GM12878 (cell line): ENCODE measurements at regions not wholly inside any gene's neighbourhood (a gene's known extent, or its start where the extent isn't known, plus 50 kb on each side); places are given as distances from the start of the nearest gene placed in this dataset.

ENCODE experiments used
- CREB1 ChIP-seq: IDR thresholded peaks from 2 replicates; pipeline ENCODE4 v1.6.1; 2012; ENCODE audit warnings: low read depth, mild to moderate bottlenecking, inconsistent platforms
- CTCF ChIP-seq, 3 experiments: IDR thresholded peaks in 2 of 3; conservative IDR thresholded peaks in 1 of 3; 2 replicates each; pipeline ENCODE4 v1.5.1; 2011; ENCODE audit warnings: low read depth in 3 of 3, low read length in 3 of 3, mild to moderate bottlenecking in 3 of 3, control low read depth in 2 of 3, moderate library complexity in 2 of 3, inconsistent platforms in 1 of 3, mixed read lengths in 1 of 3; ENCODE audit not compliant: control insufficient read depth in 2 of 3, insufficient read depth in 1 of 3; ENCODE audit errors: extremely low read depth in 1 of 3
- MAX ChIP-seq: IDR thresholded peaks from 2 replicates; pipeline ENCODE4 v1.6.1; 2012; ENCODE audit warnings: low read depth, low read length, improper control_type of control experiment
- MTA3 ChIP-seq: IDR thresholded peaks from 2 replicates; pipeline ENCODE4 v1.6.1; 2012; ENCODE audit warnings: low read length, inconsistent platforms, borderline replicate concordance
- NFXL1 ChIP-seq: fragments of 450-650 bp; IDR thresholded peaks from 2 replicates; pipeline ENCODE4 v1.6.1; 2017; ENCODE audit warnings: antibody characterized with exemption, mild to moderate bottlenecking, borderline replicate concordance
- RAD21 ChIP-seq: IDR thresholded peaks from 2 replicates; pipeline ENCODE4 v1.6.1; 2011; ENCODE audit warnings: mild to moderate bottlenecking, low read depth, low read length, moderate library complexity; ENCODE audit not compliant: insufficient read depth
- TARDBP ChIP-seq: IDR thresholded peaks from 2 replicates; pipeline ENCODE4 v1.6.1; 2016; ENCODE audit warnings: borderline replicate concordance
- ZZZ3 ChIP-seq: IDR thresholded peaks from 2 replicates; pipeline ENCODE4 v1.6.1; 2011; ENCODE audit warnings: low read depth; ENCODE audit not compliant: control insufficient read depth, insufficient read length

GRCh38 chr20:24895898-24896658 is 53.0 kb upstream of the CST7 start:
- TF ChIP-seq ZZZ3 (no peak), RAD21 (no peak), CTCF (IDR thresholded peaks at IDR 0.05 in 2 of 3, conservative IDR thresholded peaks at IDR 0.05 in 1 of 3; ENCODE audit: control insufficient read depth in 2 of 3, extremely low read depth in 1 of 3, insufficient read depth in 1 of 3, low read depth in 3 of 3, low read length in 3 of 3) (no peak), MTA3 (no peak), TARDBP (no peak), NFXL1 (no peak), MAX (no peak), CREB1 (no peak)
